ENCODE measurements at regions not wholly inside any gene's neighbourhood (a gene's known extent, or its start where the extent isn't known, plus 50 kb on each side); places are given as distances from the start of the nearest gene placed in this dataset.

- Mint-ChIP-seq H3K27ac (no peak overlapping the region), H3K4me1 (ENCODE audit: low read depth) (no peaks in the 10 kb centered on the region), H3K36me3 (ENCODE audit: insufficient read depth) (peaks cover 2% of the 10 kb centered on the region), H3K4me3 (ENCODE audit: low read depth) (no peak overlapping the region), H3K27me3 (no peaks in the 10 kb centered on the region), H3K9me3 (ENCODE audit: low read depth) (peaks cover 17% of the 10 kb centered on the region)
- TF ChIP-seq CTCF (IDR thresholded peaks at IDR 0.05; ENCODE audit: unreplicated experiment) = no peak
- no peak for DNase-seq (ENCODE audit: low spot score, unreplicated experiment)
These were observed 58.5 kb downstream of the MAIP1 start for GRCh38 chr2:200013906-200014305.

GRCh38 chr2:200021449-200022114, 66.2 kb downstream of the MAIP1 start:
- peaks cover 18% of the 10 kb centered on the region for H3K9me3 Mint-ChIP-seq (ENCODE audit: low read depth)
- no peak for TF ChIP-seq CTCF (IDR thresholded peaks at IDR 0.05; ENCODE audit: unreplicated experiment)
- no peak for DNase-seq (ENCODE audit: low spot score, unreplicated experiment)
- H3K27ac Mint-ChIP-seq = no peak overlapping the region
- H3K4me1 Mint-ChIP-seq (ENCODE audit: low read depth) = peaks cover 15% of the 10 kb centered on the region
- no peak overlapping the region for H3K4me3 Mint-ChIP-seq (ENCODE audit: low read depth)
- peaks cover 4% of the 10 kb centered on the region for H3K36me3 Mint-ChIP-seq (ENCODE audit: insufficient read depth)
- no peaks in the 10 kb centered on the region for H3K27me3 Mint-ChIP-seq

GRCh38 chr2:200022511-200022910, 67.1 kb downstream of the MAIP1 start:
- Mint-ChIP-seq H3K27ac (no peak overlapping the region), H3K4me3 (ENCODE audit: low read depth) (no peak overlapping the region), H3K36me3 (ENCODE audit: insufficient read depth) (peaks cover 2% of the 10 kb centered on the region), H3K9me3 (ENCODE audit: low read depth) (peaks cover 20% of the 10 kb centered on the region), H3K4me1 (ENCODE audit: low read depth) (peaks cover 15% of the 10 kb centered on the region), H3K27me3 (no peaks in the 10 kb centered on the region)
- TF ChIP-seq CTCF (IDR thresholded peaks at IDR 0.05; ENCODE audit: unreplicated experiment) = no peak
- no peak for DNase-seq (ENCODE audit: low spot score, unreplicated experiment)

GRCh38 chr2:200023570-200023969, 68.2 kb downstream of the MAIP1 start:
- Mint-ChIP-seq H3K4me3 (ENCODE audit: low read depth) (no peak overlapping the region), H3K27me3 (no peaks in the 10 kb centered on the region), H3K9me3 (ENCODE audit: low read depth) (peaks cover 16% of the 10 kb centered on the region), H3K36me3 (ENCODE audit: insufficient read depth) (peaks cover 2% of the 10 kb centered on the region), H3K4me1 (ENCODE audit: low read depth) (peaks cover 15% of the 10 kb centered on the region), H3K27ac (no peak overlapping the region)
- no peak for DNase-seq (ENCODE audit: low spot score, unreplicated experiment)
- no peak for TF ChIP-seq CTCF (IDR thresholded peaks at IDR 0.05; ENCODE audit: unreplicated experiment)

GRCh38 chr2:200025717-200026116, 70.3 kb downstream of the MAIP1 start:
- Mint-ChIP-seq H3K4me3 (ENCODE audit: low read depth) (no peak overlapping the region), H3K27me3 (no peaks in the 10 kb centered on the region), H3K4me1 (ENCODE audit: low read depth) (peaks cover 10% of the 10 kb centered on the region), H3K9me3 (ENCODE audit: low read depth) (peaks cover 5% of the 10 kb centered on the region), H3K27ac (no peak overlapping the region), H3K36me3 (ENCODE audit: insufficient read depth) (no peaks in the 10 kb centered on the region)
- no peak for TF ChIP-seq CTCF (IDR thresholded peaks at IDR 0.05; ENCODE audit: unreplicated experiment)
- no peak for DNase-seq (ENCODE audit: low spot score, unreplicated experiment)
